Activated T-helper 1 cell treated with anti-CD3 and anti-CD28 coated beads, Interleukin-12 subunit alpha, Interleukin-12 subunit beta, Interleukin-2, Interleukin-4 antibody, amounts not matched to agents 30 ng/mL and 10 ng/mL and 1 ng/mL, durations not matched to agents 14 hours and 24 hours and 36 hours (primary cell): ENCODE measurements at regions not wholly inside any gene's neighbourhood (a gene's known extent, or its start where the extent isn't known, plus 50 kb on each side); places are given as distances from the start of the nearest gene placed in this dataset.

Experiments
- DNase-seq: peaks from one replicate; pipeline ENCODE4 v3.0.0; 2021; ENCODE audit warnings: low spot score
- H3K27ac Mint-ChIP-seq: one replicate; pipeline ENCODE4 v1.8.0; 2021; ENCODE audit warnings: mild to moderate bottlenecking, mixed read lengths
- H3K27me3 Mint-ChIP-seq: one replicate; pipeline ENCODE4 v1.8.0; 2022; ENCODE audit warnings: mild to moderate bottlenecking, moderate library complexity, mixed read lengths; ENCODE audit not compliant: insufficient read depth
- H3K36me3 Mint-ChIP-seq: one replicate; pipeline ENCODE4 v1.8.0; 2021; ENCODE audit warnings: low read depth, mixed read lengths
- H3K4me1 Mint-ChIP-seq: one replicate; pipeline ENCODE4 v1.8.0; 2021; ENCODE audit warnings: low read depth, mixed read lengths
- H3K4me3 Mint-ChIP-seq: one replicate; pipeline ENCODE4 v1.8.0; 2021; ENCODE audit warnings: mild to moderate bottlenecking, moderate library complexity, mixed read lengths
- H3K9me3 Mint-ChIP-seq: one replicate; pipeline ENCODE4 v1.8.0; 2021; ENCODE audit warnings: mixed read lengths
- intact Hi-C: fragments of 100-400 bp; cut with micrococcal nuclease; formaldehyde crosslinking; loops from one replicate; pipeline ENCODE4 v1.15.1; 2024

DNA sequence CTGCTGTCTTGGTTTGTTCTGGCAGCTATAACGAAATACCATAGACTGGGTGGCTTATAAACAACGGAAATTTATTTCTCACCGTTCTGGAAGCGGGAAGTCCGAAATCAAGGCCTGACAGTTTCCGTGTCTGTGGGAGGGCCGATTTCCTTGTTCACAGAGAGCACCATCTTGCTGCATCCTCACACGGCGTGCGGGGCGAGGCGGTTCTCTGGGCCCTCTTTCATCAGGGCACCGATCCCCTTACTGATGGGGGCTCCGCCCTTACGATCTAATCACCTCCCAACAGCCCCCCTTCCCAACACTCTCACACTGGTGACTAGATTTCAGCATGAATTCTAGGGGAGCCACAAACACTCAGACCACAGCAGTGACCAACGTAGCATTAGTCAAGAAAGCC, 578.3 kb upstream of the FAT1 start:
- Mint-ChIP-seq H3K4me3 (no peak overlapping the region), H3K27ac (no peak overlapping the region), H3K27me3 (no peaks in the 10 kb centered on the region), H3K4me1 (no peaks in the 10 kb centered on the region), H3K36me3 (no peaks in the 10 kb centered on the region), H3K9me3 (peaks cover 18% of the 10 kb centered on the region)
- intact Hi-C loops = no loop called here
- DNase-seq = no peak

DNA sequence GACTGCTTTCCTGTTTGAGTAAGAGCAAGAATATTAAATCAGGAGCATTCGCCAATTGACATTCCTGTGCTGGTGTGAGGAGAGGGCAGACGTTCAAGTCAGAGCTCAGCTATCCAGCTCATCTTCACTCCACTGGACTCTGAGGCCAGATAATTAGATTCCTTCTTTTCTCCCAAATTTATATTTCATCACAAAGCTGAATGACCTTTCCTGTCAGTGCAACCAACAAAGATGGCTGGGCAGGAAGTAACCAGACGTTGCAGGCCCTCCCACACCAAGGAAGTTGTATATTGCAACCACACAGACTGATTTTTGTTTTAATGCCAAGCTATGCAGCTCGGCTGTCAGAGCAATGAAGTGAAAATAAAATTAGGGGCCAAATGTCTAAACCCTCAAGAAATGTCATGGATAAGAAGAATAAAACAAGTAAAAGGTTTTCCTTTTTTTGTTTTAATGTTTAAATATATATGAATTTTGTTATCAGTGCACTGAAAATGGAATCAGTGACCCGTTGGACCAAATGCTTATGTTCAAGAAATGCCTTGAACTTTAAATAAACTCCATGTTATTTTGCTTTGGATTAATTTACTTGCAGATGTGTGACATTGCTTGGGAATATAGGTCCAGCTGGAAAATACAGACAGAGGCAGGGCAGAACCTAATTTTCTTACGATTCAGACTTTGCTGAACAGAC, 578.9 kb upstream of the FAT1 start:
- intact Hi-C loops = no loop called here
- H3K36me3 Mint-ChIP-seq = no peaks in the 10 kb centered on the region
- H3K4me1 Mint-ChIP-seq = no peaks in the 10 kb centered on the region

DNA sequence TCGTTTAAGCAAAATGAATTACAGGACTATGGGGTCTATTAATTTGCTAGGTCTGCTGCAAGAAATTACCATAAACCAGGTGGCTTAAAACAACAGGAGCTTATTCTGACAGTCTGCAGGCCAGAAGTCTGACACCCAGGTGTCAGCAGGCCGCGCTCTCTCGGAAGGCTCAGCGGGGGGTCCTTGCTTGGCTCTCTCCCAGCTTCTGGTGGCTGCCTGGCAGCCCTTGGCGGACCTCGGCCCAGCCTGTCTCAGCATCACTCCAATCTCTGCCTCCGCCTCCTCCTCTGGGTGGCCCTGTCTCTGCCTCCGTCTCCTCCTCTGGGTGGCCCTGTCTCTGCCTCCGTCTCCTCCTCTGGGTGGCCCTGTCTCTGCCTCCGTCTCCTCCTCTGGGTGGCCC, 580.5 kb upstream of the FAT1 start:
- Mint-ChIP-seq H3K36me3 (no peaks in the 10 kb centered on the region), H3K27me3 (no peaks in the 10 kb centered on the region), H3K9me3 (peaks cover 10% of the 10 kb centered on the region), H3K4me1 (no peaks in the 10 kb centered on the region), H3K27ac (no peak overlapping the region), H3K4me3 (no peak overlapping the region)
- DNase-seq = no peak
- intact Hi-C loops = no loop called here

More for the DNA sequence above, 578.9 kb upstream of the FAT1 start:
- no peaks in the 10 kb centered on the region for H3K27me3 Mint-ChIP-seq
- no peak overlapping the region for H3K4me3 Mint-ChIP-seq
- H3K9me3 Mint-ChIP-seq = peaks cover 15% of the 10 kb centered on the region
- H3K27ac Mint-ChIP-seq = no peak overlapping the region
- no peak for DNase-seq

DNA sequence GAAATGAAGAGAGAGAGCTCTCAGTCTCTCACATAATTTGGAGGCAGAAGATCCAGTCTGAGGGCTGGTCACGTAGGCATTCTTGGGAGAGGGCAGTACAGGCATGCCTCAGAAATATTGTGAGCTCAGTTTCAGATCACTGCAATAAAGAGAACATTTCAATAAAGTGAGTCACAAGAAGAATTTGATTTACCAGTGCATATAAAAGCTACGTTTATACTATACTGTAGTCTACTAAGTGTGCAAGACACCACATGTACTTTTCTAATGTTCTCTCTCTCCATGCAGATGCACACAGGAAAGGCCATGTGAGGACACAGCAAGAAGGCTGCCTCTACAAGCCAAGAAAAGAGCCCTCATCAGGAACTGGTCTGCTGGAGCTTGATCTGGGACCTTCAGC, 583.5 kb upstream of the FAT1 start:
- Mint-ChIP-seq H3K36me3 (no peaks in the 10 kb centered on the region), H3K9me3 (peaks cover 14% of the 10 kb centered on the region), H3K27me3 (no peaks in the 10 kb centered on the region), H3K4me3 (no peak overlapping the region), H3K27ac (no peak overlapping the region), H3K4me1 (no peaks in the 10 kb centered on the region)
- intact Hi-C loops = no loop called here
- DNase-seq = no peak

DNA sequence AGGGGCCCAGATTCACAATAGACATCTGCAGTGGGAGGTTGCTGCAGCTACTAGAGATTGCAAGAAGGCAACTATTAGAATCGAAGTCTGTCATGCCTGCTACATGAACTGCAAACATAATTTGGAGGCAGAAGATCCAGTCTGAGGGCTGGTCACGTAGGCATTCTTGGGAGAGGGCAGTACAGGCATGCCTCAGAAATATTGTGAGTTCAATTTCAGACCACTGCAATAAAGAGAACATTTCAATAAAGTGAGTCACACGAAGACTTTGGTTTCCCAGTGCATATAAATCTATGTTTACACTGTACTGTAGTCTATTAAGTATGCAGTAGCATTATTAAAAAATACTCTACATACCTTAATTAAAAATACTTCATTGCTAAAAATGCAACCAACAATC, 585.8 kb upstream of the FAT1 start:
- intact Hi-C loops = no loop called here
- no peak overlapping the region for H3K27ac Mint-ChIP-seq
- no peaks in the 10 kb centered on the region for H3K36me3 Mint-ChIP-seq
- H3K4me1 Mint-ChIP-seq = no peaks in the 10 kb centered on the region
- H3K27me3 Mint-ChIP-seq = no peaks in the 10 kb centered on the region
- H3K4me3 Mint-ChIP-seq = no peak overlapping the region
- H3K9me3 Mint-ChIP-seq = peaks cover 18% of the 10 kb centered on the region
- no peak for DNase-seq

DNA sequence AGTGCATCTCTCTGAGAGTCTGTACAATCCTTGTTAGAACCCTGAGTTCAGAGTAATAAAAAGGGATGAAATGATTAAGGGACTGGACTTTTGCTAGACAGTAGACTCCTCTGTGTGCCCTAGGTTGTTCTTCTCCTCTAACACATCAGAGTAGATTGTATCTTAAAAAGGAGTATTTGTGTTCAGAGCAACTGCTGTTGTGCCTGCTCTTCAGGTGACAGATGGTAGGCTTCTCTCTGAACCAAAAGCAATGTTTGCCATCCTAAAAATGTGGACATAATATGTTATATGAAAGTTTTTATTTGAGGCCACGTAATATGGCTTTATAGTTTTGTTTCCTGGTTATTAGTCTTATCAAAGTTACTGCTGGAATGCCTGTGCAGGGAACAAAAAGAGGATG, 588.6 kb upstream of the FAT1 start:
- Mint-ChIP-seq H3K4me1 (no peaks in the 10 kb centered on the region), H3K27me3 (no peaks in the 10 kb centered on the region), H3K36me3 (no peaks in the 10 kb centered on the region), H3K4me3 (no peak overlapping the region), H3K9me3 (peaks cover 22% of the 10 kb centered on the region), H3K27ac (no peak overlapping the region)
- DNase-seq = no peak
- intact Hi-C loops = no loop called here

DNA sequence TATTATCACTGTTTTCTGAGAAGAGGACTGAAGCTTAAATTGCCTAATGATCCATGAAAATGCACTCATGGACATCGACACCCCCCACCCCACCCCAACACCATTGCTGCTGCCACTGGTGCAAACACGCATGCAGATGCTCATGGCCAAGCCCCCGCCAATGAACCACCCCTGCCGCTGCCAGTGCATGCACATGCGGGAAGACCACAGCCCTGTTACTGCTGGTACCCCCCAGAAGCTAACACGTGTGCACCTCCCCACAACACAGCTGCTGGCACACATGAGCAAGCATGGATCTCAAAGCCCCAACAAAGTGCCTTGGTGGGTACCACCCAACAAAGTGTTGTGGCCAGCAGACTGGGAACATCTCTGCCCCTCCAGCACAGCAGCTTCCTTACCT, 594.1 kb upstream of the FAT1 start:
- Mint-ChIP-seq H3K9me3 (peaks cover 13% of the 10 kb centered on the region), H3K36me3 (no peaks in the 10 kb centered on the region), H3K4me3 (no peak overlapping the region), H3K4me1 (no peaks in the 10 kb centered on the region), H3K27me3 (no peaks in the 10 kb centered on the region), H3K27ac (no peak overlapping the region)
- DNase-seq = no peak
- intact Hi-C loops = no loop called here

DNA sequence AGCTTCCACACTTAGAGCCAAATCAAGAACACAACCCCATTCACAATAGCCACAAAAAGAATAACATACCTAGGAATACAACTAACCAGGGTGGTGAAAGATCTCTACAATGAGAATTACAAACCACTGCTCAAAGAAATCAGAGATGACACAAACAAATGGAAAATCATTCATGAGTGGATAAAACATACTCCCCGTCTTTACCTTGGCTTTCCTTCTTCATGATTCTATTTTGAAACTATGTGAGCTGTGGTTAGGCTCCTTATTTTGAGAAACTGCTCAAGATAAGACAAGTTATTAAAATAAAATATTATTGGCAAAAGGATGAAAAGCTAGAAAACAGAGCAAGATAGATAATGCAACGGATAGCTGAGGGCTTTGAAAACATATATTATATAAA, 598.1 kb upstream of the FAT1 start:
- Mint-ChIP-seq H3K27ac (no peak overlapping the region), H3K4me3 (no peak overlapping the region), H3K9me3 (peaks cover 7% of the 10 kb centered on the region), H3K4me1 (no peaks in the 10 kb centered on the region), H3K27me3 (no peaks in the 10 kb centered on the region), H3K36me3 (no peaks in the 10 kb centered on the region)
- no peak for DNase-seq
- intact Hi-C loops = no loop called here

DNA sequence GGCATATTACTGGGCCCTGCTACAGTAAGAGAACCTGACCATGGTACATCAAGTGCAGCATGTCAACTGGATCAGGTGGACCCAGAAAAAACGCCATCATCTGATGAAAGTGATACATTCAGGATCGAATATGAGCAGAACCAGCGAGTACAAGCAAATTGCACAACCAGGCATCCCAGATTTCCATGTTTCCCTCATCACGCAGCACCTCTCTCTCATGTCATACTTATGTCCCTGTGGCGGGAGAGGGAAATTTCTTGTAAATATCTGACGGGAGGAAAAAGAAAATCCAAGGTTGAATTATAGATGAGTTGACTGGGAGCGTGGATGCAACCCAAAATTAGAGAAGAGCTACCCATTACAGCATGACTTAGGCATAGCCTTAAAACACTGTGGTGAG, 608.5 kb upstream of the FAT1 start:
- Mint-ChIP-seq H3K27me3 (no peaks in the 10 kb centered on the region), H3K36me3 (no peaks in the 10 kb centered on the region), H3K9me3 (peaks cover 24% of the 10 kb centered on the region), H3K4me3 (no peak overlapping the region), H3K4me1 (no peaks in the 10 kb centered on the region), H3K27ac (no peak overlapping the region)
- intact Hi-C loops = no loop called here
- no peak for DNase-seq

DNA sequence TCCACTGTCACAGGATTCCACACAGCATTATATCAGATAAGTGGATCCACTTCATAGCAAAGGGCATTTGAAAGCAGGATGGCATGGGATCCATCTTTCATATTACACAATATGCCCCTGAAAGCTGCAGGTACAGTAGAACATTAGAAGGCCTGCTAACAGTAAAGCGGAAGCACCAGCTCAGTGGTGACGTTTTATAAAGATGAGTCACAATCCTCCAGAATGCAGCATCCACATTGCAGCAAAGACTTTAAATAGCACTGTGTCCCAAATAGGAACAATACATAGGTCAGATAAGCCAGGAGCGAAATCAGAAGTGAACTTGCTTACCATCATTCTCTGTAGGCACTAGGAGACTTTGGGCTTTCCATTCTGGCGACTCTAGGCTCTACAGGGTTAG, 609.5 kb upstream of the FAT1 start:
- intact Hi-C loops = no loop called here
- no peaks in the 10 kb centered on the region for H3K27me3 Mint-ChIP-seq
- H3K9me3 Mint-ChIP-seq = peaks cover 22% of the 10 kb centered on the region
- DNase-seq = no peak
- H3K36me3 Mint-ChIP-seq = no peaks in the 10 kb centered on the region
- no peak overlapping the region for H3K4me3 Mint-ChIP-seq
- no peaks in the 10 kb centered on the region for H3K4me1 Mint-ChIP-seq
- H3K27ac Mint-ChIP-seq = no peak overlapping the region

DNA sequence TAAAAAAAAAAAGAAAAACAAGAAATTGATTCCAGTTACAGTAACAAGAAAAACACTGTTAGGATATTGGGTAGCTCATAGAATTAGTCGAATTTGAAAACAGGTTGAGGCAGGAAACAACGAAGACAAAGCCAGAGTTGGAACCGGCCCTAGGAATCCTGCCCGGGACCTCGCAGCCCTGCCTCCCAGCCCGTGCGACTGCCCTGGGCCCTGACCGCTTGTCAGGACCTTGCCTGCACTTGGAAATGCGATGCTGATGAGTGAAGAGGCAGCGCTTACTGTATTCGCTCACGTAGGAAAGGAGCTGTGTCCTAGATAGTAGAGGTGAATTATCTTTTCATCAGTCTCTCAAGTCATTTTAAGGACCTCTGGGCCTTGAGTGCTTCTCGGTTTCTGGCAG, 611.7 kb upstream of the FAT1 start:
- intact Hi-C loops = no loop called here
- Mint-ChIP-seq H3K36me3 (no peaks in the 10 kb centered on the region), H3K9me3 (peaks cover 22% of the 10 kb centered on the region), H3K4me1 (no peaks in the 10 kb centered on the region), H3K27ac (no peak overlapping the region), H3K27me3 (no peaks in the 10 kb centered on the region), H3K4me3 (no peak overlapping the region)
- no peak for DNase-seq

DNA sequence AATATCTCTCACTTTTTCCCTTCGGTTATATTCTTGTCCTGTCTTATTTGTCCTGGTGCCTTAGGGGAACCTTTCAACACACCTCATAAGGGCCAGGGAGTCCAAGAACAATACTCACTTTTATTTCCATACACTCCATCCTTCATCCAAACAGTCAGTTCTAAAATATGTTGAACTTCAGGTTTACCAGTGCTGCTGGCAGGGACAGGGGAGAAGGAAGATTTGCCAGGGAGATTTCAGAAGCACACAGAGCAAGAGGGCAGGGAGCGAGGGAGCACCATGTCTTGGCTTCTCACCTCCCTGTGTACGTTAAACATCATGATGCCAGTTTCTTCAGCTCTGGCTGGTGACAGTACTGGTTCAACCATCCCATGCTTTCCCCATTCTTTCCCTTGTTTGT, 631.1 kb upstream of the FAT1 start:
- no peaks in the 10 kb centered on the region for H3K27me3 Mint-ChIP-seq
- H3K27ac Mint-ChIP-seq = no peak overlapping the region
- no peaks in the 10 kb centered on the region for H3K4me1 Mint-ChIP-seq
- H3K36me3 Mint-ChIP-seq = no peaks in the 10 kb centered on the region
- no peak overlapping the region for H3K4me3 Mint-ChIP-seq
- DNase-seq = no peak
- intact Hi-C loops = no loop called here
- H3K9me3 Mint-ChIP-seq = peaks cover 6% of the 10 kb centered on the region

DNA sequence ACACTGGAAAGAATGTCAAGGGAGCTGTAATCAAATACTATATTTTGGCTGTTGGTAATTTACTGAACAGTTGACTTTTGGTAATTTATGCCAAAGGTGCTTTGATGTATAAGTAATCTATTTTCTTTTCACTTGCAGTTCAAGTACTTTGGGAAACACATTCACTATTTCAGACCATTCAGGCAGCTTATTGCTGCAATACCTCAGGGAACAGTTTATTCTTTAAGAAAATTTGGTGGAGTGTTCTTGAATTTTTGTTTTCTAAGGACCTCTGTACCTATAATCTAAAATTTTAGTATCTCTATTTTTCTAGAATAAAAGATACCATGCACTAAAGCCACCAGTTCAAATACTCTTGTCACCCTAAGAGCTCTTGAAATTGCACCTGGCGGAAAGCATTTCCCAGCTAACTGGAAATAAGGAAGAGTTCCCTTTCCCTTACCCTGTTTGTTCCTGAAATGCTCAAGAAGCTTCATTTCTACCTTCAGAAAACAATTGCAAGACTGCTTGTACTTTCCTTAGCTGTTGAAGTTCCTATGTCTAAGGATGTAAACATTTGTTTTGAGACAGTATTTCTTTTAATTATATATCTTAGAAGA, 633.5 kb upstream of the FAT1 start:
- Mint-ChIP-seq H3K9me3 (peaks cover 6% of the 10 kb centered on the region), H3K27ac (no peak overlapping the region), H3K36me3 (no peaks in the 10 kb centered on the region), H3K4me1 (no peaks in the 10 kb centered on the region), H3K27me3 (no peaks in the 10 kb centered on the region), H3K4me3 (no peak overlapping the region)
- intact Hi-C loops = no loop called here
- no peak for DNase-seq

DNA sequence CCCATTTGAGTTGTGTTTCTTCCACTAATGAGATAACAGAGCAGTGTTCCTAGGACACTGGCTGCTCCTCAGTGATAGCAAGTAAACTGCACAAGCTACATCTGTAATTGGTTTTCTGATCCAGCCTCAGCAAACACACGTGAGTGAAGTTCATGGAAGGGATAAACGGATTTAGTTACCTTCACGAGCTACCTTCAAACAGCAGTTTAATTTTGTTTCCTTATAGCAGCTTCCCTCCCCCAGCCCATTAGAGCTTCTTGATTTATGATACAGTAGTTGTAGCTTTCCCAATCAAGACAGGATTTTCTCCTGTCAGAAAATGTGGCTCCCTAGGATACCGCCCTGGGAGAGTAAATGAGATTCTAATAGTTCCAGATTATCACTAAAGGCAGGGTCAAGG, 634.2 kb upstream of the FAT1 start:
- DNase-seq = no peak
- Mint-ChIP-seq H3K27me3 (no peaks in the 10 kb centered on the region), H3K4me3 (no peak overlapping the region), H3K4me1 (no peaks in the 10 kb centered on the region), H3K9me3 (peaks cover 6% of the 10 kb centered on the region), H3K36me3 (no peaks in the 10 kb centered on the region), H3K27ac (no peak overlapping the region)
- intact Hi-C loops = no loop called here
